HG03432 (cell line): ENCODE measurements at regions not wholly inside any gene's neighbourhood (a gene's known extent, or its start where the extent isn't known, plus 50 kb on each side); places are given as distances from the start of the nearest gene placed in this dataset.

Experiments used
- ATAC-seq: cut with Tn5 transposase; IDR thresholded peaks from one replicate; pipeline ENCODE4 v1.9.1; 2021; ENCODE audit warnings: mild to moderate bottlenecking, moderate library complexity; ENCODE audit not compliant: unreplicated experiment

GRCh38 chr2:12965540-12966269 lies 249.0 kb downstream of the TRIB2 start:
- no peak for ATAC-seq

DNA sequence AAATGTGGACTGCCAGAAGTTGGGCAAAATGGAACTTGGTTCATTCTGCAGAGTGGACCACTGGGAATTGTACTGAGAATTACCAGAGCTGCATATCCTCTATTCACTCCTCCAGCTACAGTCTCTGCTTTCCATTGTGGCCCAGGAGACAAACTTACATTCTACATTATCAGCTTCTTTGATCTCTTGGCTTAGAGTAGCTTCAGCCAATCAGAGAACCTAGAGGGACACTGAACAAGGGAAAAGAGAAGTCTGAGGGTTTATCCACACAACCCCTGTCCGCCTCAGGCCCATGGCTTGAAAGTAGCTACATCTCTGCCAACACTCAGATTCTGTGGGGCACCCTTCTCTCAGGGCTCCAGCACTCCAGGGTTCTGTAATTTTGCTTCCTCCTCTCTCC lies 251.1 kb downstream of the TRIB2 start:
- no peak for ATAC-seq

DNA sequence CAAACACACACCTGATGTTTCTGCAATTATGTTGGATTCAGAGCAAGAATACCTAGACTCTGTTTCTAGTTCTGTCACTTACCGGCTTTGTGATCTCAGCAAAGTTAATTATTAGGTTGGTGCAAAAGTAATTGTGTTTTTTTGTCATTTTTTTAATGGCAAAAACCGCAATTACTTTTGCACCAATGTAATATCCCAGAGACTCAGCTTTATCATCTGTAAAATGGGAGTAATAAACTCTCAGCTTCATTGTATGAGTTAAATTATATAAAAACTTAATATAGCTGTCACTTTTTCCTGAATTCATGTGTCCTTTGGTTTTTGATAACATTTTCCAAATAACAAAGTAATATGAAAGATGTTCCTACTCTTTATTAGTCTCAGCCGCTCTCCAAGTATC lies 251.7 kb downstream of the TRIB2 start:
- ATAC-seq, result no peak

GRCh38 chr2:12970861-12971260 lies 254.1 kb downstream of the TRIB2 start:
- no peak for ATAC-seq

DNA sequence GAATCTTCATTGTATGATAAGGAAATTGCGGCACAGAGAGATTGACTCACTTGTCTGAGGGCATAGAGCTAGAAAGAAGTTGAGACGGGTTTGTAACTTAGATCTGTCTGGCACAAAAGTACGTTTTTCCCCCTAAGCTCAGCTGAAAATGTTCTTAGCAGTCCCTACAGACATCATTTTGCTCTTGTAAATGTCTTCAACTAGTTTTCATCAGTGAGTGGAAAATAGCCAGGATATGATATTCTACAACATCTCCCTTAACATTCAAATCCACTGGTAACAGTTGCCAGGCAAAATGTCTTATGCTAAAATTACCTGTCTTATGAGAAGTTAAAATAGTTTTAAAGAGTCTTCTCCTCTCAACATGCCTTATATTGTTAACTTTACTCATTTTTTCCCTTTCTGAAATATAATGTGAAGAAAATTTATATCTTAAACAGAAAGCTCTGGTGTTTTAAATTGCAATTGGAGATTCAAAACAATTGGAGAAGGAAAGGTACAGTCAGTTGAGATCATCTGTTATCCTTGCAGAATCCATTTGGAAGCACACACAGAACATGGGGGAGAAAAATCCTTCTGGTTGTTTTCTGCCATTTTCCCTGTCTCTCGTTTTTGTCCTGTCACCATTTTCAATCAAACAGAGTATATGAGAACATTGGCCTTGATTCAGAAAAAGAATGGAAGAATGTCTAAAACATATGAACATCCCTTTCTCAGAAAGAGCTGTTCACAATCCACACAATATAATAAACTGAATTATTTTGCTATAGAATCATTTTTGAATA lies 255.0 kb downstream of the TRIB2 start:
- no peak for ATAC-seq

DNA sequence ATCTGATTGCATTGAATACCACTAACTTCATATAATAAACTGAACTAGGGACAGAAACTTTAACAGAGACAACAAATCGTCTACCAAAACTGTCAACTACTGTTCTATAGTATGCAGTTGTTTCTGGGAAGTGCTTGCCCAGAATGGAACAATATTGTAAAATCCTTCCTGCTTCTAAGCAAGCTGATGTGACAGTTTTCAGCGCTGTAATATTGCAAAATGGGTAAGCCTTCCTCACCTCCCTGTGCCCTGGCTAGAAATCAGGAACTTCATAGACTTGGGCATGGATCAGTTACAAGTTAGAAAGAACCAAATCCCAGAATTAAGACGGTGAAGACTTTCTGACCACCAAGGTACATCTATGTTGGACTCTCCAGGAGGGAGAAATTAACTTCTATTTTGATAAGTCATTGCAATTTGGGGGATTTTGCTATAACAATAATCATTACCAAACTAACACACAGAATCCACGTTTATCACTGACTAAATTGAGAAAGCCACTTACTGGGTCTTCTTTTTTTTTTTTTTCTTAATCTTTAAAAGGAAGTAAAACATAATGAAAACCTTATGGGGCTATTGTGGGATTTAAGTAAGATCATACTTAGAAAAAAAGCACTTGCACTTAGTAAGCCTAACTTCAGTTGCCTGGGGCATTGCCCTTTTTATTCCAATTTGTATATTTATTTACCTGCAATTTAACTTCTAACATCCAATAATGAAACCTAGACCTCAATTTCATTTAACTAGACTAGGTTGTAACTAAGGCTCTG lies 261.5 kb downstream of the TRIB2 start:
- ATAC-seq, result no peak

- no peak for ATAC-seq
Measured at GRCh38 chr2:12979066-12979465, 262.3 kb downstream of the TRIB2 start.

DNA sequence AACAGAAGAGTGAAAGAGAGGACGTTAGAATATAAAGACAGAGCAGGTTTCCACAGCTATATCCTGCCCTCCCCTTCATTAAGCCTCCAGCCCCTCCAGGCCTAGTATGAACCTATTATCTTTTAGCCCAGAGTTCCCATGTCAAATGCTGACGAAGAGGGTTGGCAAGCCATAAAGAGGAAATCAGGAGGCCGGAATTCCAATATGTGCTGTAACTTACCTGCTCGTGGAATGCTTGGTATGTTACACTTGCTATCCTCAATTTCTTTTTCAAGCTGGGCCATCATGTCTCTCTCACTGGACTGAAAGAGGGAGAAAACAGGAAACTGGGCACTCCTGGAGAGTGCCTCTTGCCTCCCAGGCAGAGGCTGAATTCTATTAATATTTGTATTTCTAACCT lies 264.1 kb downstream of the TRIB2 start:
- ATAC-seq, result no peak

- ATAC-seq, result no peak
Measured at GRCh38 chr2:12982149-12982584, 265.4 kb downstream of the TRIB2 start.

GRCh38 chr2:12987246-12987645 lies 270.5 kb downstream of the TRIB2 start:
- no peak for ATAC-seq

DNA sequence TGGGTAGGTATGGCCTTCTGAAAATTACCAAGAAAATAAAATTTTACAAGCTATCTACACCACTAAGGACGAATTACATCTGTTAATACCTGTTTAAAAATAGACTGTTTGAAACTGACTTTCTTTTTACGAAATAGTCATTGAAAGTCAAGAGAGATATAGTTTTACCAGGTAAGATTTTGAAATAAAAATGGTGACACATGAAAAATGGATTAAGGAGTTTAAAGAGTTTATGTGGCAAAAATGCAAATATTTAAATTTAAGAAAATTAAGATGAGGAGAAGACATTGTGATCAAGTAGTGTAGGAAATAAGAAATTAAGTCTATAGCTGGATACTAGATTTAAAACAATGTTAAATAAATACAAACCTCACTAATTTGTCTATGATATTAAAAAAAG lies 271.5 kb downstream of the TRIB2 start:
- ATAC-seq, result no peak

DNA sequence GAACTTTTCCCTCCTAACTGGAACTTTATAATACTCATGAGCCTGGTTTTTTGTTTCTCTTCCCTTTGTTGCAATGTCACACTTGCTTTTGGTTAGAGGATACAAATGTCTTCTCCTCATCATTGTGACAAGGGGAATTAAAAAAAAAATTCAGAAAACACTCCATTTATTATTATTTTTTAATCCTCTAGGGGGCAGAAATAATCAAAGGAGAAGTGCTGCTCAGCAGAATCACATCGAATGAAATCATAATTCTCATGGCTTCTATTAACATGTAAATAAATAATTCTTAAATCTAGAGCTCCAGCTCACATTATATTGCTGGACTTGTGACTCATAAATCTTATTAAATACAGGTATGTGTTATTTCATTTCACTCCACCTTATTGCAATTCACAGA lies 273.8 kb downstream of the TRIB2 start:
- ATAC-seq, result no peak

DNA sequence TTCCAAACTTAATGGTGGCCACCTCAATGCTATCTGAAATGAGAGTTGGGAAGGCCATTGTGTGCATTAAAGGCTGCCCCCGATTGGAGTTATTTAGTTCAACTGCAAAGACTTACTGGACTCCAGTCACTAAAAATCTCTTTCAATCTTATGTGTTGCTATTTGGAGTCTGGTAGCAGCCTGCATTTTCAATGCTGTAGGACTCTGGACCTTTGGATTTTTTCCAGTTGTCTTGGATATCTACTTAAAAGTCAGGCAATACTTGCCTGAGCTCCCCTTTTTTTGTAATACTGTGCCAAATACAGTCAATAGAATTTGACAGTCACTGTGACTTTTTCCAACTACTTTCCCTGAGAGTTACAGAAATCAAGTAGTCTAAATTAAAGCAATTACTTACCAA lies 281.9 kb downstream of the TRIB2 start:
- ATAC-seq, result no peak

DNA sequence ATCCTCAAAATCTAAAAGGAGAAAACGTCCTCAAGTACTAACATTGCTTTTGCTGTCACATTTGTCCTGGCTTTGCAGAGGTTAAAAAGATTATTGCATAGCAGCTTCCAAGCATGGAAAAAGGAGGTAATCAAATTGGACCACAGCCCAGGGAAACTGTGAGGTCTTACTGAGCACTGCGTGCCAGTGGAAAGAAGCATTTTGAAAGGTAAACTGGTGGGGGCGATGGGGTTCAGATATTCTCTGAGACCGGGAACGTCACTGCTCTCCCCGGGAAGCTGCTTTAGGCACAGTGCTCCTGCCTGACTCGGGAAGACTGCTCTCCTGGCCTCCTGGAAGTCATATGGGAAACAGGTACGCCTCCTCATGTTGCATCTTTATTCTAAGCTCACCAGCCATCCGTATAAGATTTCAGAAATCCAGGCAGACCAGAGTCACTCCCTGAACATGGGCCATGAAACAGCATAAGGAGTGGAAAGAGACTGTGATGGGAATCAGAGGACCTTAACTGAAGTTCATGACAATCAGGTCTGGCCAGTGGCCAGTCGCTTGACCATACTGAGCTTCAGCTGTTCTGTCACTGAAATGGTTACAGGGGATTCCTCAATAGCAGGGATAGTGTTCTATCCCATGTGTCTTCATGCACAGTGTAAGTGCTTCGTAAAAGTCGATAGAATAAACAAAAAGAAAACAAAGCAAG lies 284.1 kb downstream of the TRIB2 start:
- ATAC-seq, result no peak

GRCh38 chr2:13001408-13001807 lies 284.7 kb downstream of the TRIB2 start:
- ATAC-seq, result no peak

- ATAC-seq, result no peak
Measured at GRCh38 chr2:13002536-13003331, 286.0 kb downstream of the TRIB2 start.

GRCh38 chr2:13003500-13003899 lies 286.8 kb downstream of the TRIB2 start:
- no peak for ATAC-seq

DNA sequence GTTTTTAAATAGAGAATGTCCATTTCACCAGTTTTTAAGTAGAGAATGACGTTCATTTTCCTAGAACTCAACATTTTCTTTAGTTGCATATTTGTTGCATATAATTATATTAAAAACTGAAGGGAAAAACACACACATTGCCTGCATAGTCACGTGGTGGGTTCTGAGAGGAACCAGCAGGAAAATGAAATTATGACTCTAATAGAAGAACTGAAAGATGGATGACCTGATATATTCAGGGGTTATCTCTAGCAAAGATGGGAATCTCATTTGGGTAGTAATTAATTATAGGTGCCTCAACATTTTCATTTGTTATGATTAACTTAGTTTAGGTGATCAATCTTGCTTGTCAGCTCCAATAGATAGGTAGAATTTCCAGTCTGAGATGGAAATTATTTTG lies 288.3 kb downstream of the TRIB2 start:
- no peak for ATAC-seq

DNA sequence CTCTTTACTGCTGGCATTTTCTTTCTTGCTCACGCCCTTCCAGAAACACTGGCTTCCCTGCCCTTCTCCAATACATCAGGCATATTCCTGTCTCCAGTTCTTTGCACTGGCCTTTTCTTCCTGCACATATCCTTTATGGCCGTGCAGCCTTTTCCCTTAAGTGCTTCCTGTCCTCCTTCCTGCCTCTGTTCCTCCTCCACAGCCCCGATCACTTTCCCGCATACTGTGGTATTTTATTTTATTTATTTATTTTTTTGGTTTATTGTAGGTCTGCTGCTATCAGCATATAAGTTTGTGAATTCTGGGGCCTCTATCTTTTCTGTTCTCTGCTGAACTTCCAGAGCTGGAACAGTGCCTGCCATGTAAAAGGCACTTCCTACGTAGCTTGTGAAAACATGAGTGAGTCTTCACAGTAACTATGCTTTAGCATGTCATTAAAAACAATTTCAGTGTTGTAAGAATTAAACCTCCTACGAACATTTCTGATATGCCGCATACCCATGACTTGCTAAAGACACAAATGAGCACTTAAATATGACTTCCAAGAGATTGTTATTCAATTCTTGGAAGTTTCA lies 289.1 kb downstream of the TRIB2 start:
- no peak for ATAC-seq

DNA sequence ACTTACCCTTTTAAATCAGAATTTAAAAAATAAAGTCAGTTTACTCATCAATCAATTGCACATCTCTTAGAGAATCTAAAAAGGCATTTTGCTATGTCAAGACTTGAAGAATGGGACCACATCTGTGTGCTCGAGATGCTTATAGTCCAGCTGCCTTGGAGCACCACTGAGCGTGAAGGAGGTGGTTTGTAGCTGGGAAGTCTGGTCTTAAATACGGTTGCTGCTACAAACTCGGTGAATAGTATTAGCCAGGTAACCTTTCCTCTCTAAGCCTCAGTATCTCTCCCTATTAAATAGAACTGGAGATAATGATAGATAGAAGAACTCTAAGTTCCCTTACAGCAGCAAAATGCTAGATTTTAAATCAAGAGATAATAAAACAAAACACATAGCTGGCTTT lies 289.7 kb downstream of the TRIB2 start:
- no peak for ATAC-seq
